ENCODE measurements at regions not wholly inside any gene's neighbourhood (a gene's known extent, or its start where the extent isn't known, plus 50 kb on each side); places are given as distances from the start of the nearest gene placed in this dataset.

- no peak for TF ChIP-seq TCF12 (IDR thresholded peaks at IDR 0.05; ENCODE audit: low read depth)
- no peak for TF ChIP-seq USF1 (IDR thresholded peaks at IDR 0.05)
- TF ChIP-seq CREB1 (IDR thresholded peaks at IDR 0.05; ENCODE audit: low read depth), result no peak
Measured at GRCh38 chr11:29913352-29913751, 103.5 kb downstream of the KCNA4 start.

- TF ChIP-seq EGR1 (IDR thresholded peaks at IDR 0.05), result no peak
- no peak for TF ChIP-seq RAD21 (IDR thresholded peaks at IDR 0.05; ENCODE audit: low read depth)
- no peak for TF ChIP-seq MAX (IDR thresholded peaks at IDR 0.05)
- no peak for TF ChIP-seq REST (IDR thresholded peaks at IDR 0.05; ENCODE audit: low read depth)
- TF ChIP-seq NFIC (IDR thresholded peaks at IDR 0.05), result no peak
- no peak for TF ChIP-seq CEBPB (IDR thresholded peaks at IDR 0.05)
- no peak for TF ChIP-seq FOXM1 (IDR thresholded peaks at IDR 0.05; ENCODE audit: borderline replicate concordance, low read depth)
- TF ChIP-seq TAF1 (IDR thresholded peaks at IDR 0.05; ENCODE audit: low read depth), result no peak
- TF ChIP-seq CREB1 (IDR thresholded peaks at IDR 0.05; ENCODE audit: low read depth), result no peak
- TF ChIP-seq ZBTB7A (IDR thresholded peaks at IDR 0.05; ENCODE audit: low read depth), result no peak
- no peak for TF ChIP-seq TCF12 (IDR thresholded peaks at IDR 0.05; ENCODE audit: low read depth)
- TF ChIP-seq TEAD4 (IDR thresholded peaks at IDR 0.05), result no peak
- TF ChIP-seq YY1 (IDR thresholded peaks at IDR 0.05; ENCODE audit: low read depth), result no peak
- TF ChIP-seq USF1 (IDR thresholded peaks at IDR 0.05), result no peak
- TF ChIP-seq EP300 (IDR thresholded peaks at IDR 0.05; ENCODE audit: borderline replicate concordance), result no peak
Measured at GRCh38 chr11:29900382-29900781, 116.4 kb downstream of the KCNA4 start.

- TF ChIP-seq REST (IDR thresholded peaks at IDR 0.05; ENCODE audit: low read depth) (no peak), NFIC (IDR thresholded peaks at IDR 0.05) (no peak), RAD21 (IDR thresholded peaks at IDR 0.05; ENCODE audit: low read depth) (no peak), EGR1 (IDR thresholded peaks at IDR 0.05) (no peak), ZBTB7A (IDR thresholded peaks at IDR 0.05; ENCODE audit: low read depth) (no peak), CEBPB (IDR thresholded peaks at IDR 0.05) (no peak), CREB1 (IDR thresholded peaks at IDR 0.05; ENCODE audit: low read depth) (no peak), YY1 (IDR thresholded peaks at IDR 0.05; ENCODE audit: low read depth) (no peak), TEAD4 (IDR thresholded peaks at IDR 0.05) (no peak), FOXM1 (IDR thresholded peaks at IDR 0.05; ENCODE audit: borderline replicate concordance, low read depth) (no peak), USF1 (IDR thresholded peaks at IDR 0.05) (no peak), EP300 (IDR thresholded peaks at IDR 0.05; ENCODE audit: borderline replicate concordance) (no peak), TAF1 (IDR thresholded peaks at IDR 0.05; ENCODE audit: low read depth) (no peak), TCF12 (IDR thresholded peaks at IDR 0.05; ENCODE audit: low read depth) (no peak), MAX (IDR thresholded peaks at IDR 0.05) (no peak)
Measured at GRCh38 chr11:29879560-29879959, 137.3 kb downstream of the KCNA4 start.

GRCh38 chr11:29876192-29876591 is 140.6 kb downstream of the KCNA4 start:
- TF ChIP-seq MAX (IDR thresholded peaks at IDR 0.05) (no peak), TAF1 (IDR thresholded peaks at IDR 0.05; ENCODE audit: low read depth) (no peak), TCF12 (IDR thresholded peaks at IDR 0.05; ENCODE audit: low read depth) (no peak), EGR1 (IDR thresholded peaks at IDR 0.05) (no peak), TEAD4 (IDR thresholded peaks at IDR 0.05) (no peak), CEBPB (IDR thresholded peaks at IDR 0.05) (no peak), EP300 (IDR thresholded peaks at IDR 0.05; ENCODE audit: borderline replicate concordance) (no peak), ZBTB7A (IDR thresholded peaks at IDR 0.05; ENCODE audit: low read depth) (no peak), FOXM1 (IDR thresholded peaks at IDR 0.05; ENCODE audit: borderline replicate concordance, low read depth) (no peak), USF1 (IDR thresholded peaks at IDR 0.05) (no peak), CREB1 (IDR thresholded peaks at IDR 0.05; ENCODE audit: low read depth) (no peak), YY1 (IDR thresholded peaks at IDR 0.05; ENCODE audit: low read depth) (no peak), RAD21 (IDR thresholded peaks at IDR 0.05; ENCODE audit: low read depth) (no peak), REST (IDR thresholded peaks at IDR 0.05; ENCODE audit: low read depth) (no peak), NFIC (IDR thresholded peaks at IDR 0.05) (no peak)

Data from Ishikawa (cell line).